ENCODE measurements at regions not wholly inside any gene's neighbourhood (a gene's known extent, or its start where the extent isn't known, plus 50 kb on each side); places are given as distances from the start of the nearest gene placed in this dataset.

GRCh38 chr2:58852905-58853304 lies 611.8 kb upstream of the FANCL start (continued):
- TF ChIP-seq CHD7 (IDR thresholded peaks at IDR 0.05; ENCODE audit: insufficient replicate concordance, low read length): no peak
- TF ChIP-seq CREB1 (IDR thresholded peaks at IDR 0.05): no peak
- no peak for TF ChIP-seq RNF2 (IDR thresholded peaks at IDR 0.05; ENCODE audit: borderline replicate concordance, low read depth, low read length, missing control alignments, poor library complexity, severe bottlenecking)
- no peak for TF ChIP-seq EP300 (IDR thresholded peaks at IDR 0.05; ENCODE audit: borderline replicate concordance in 1 of 2, low read depth in 2 of 2, low read length in 2 of 2)
- TF ChIP-seq POLR2AphosphoS5 (IDR thresholded peaks at IDR 0.05; ENCODE audit: low read depth, low read length): no peak
- no peak for TF ChIP-seq POU5F1 (IDR thresholded peaks at IDR 0.05; ENCODE audit: low read depth, low read length)
- no peak for TF ChIP-seq KDM1A (IDR thresholded peaks at IDR 0.05; ENCODE audit: borderline replicate concordance, low read length)
- TF ChIP-seq TAF7 (optimal IDR thresholded peaks at IDR 0.05; ENCODE audit: borderline replicate concordance, low read depth, low read length): no peak
